Kidney (tissue), 13 donors: ENCODE measurements at regions not wholly inside any gene's neighbourhood (a gene's known extent, or its start where the extent isn't known, plus 50 kb on each side); places are given as distances from the start of the nearest gene placed in this dataset.

Source experiments
- DNase-seq, 5 donors: peaks; one replicate each; pipeline ENCODE4 v3.0.0-alpha.2; 2013 to 2020
- FAIRE-seq: peaks from 2 replicates; lab custom pipeline; 2012; peaks lifted over from hg19 to GRCh38; lab: Jason Lieb, UNC
- H3K27ac ChIP-seq, 2 donors: one replicate each; pipeline ENCODE4 v1.7.0; 2013; ENCODE audit warnings: low read depth in 2 of 2, low read length in 2 of 2, inconsistent platforms in 1 of 2
- H3K27me3 ChIP-seq: one replicate; pipeline ENCODE4 v1.7.1; 2013; ENCODE audit warnings: low read length, inconsistent platforms; ENCODE audit not compliant: control insufficient read depth, insufficient read depth
- H3K36me3 ChIP-seq, 3 donors: one replicate each; pipeline versions ENCODE4 v1.7.0 to v1.7.1; 2013; ENCODE audit warnings: low read length in 3 of 3, control low read depth in 1 of 3, inconsistent platforms in 1 of 3; ENCODE audit not compliant: insufficient read depth in 3 of 3, control insufficient read depth in 2 of 3
- H3K4me1 ChIP-seq, 3 donors: one replicate each; pipeline versions ENCODE4 v1.7.0 to v1.7.1; 2013; ENCODE audit warnings: low read length in 3 of 3, inconsistent platforms in 1 of 3, low read depth in 1 of 3; ENCODE audit not compliant: control insufficient read depth in 2 of 3, insufficient read depth in 2 of 3
- H3K4me3 ChIP-seq, 3 donors: one replicate each; pipeline versions ENCODE4 v1.7.0 to v1.8.1; 2013; ENCODE audit warnings: low read length in 3 of 3, control low read depth in 1 of 3, inconsistent platforms in 1 of 3
- H3K9ac ChIP-seq, 3 donors: one replicate each; pipeline versions ENCODE4 v1.7.0 to v1.7.1; 2013; ENCODE audit warnings: low read length in 3 of 3, control low read depth in 1 of 3, inconsistent platforms in 1 of 3
- H3K9me3 ChIP-seq, 3 donors: one replicate each; pipeline versions ENCODE4 v1.7.0 to v1.7.1; 2013; ENCODE audit warnings: low read length in 3 of 3, control low read depth in 1 of 3, inconsistent platforms in 1 of 3; ENCODE audit not compliant: control insufficient read depth in 2 of 3, insufficient read depth in 1 of 3
- CTCF ChIP-seq: IDR thresholded peaks from 3 replicates; pipeline ENCODE4 v1.5.1; 2012; ENCODE audit warnings: mild to moderate bottlenecking, moderate library complexity, borderline replicate concordance; ENCODE audit not compliant: insufficient read depth; ENCODE audit errors: extremely low read depth
- intact Hi-C: fragments of 100-400 bp; cut with DNase I; formaldehyde crosslinking; loops from one replicate; pipeline ENCODE4 v1.11.1; 2022
- donor health status: control.
- donor health status: control.
- donor health status: control.
- donor health status: control.
- donor health status: control.
- donor health status: DM: yes; HTN: yes; CAD: no.
- donor health status: Normal renal cell carcinoma (clear cell type).

DNA sequence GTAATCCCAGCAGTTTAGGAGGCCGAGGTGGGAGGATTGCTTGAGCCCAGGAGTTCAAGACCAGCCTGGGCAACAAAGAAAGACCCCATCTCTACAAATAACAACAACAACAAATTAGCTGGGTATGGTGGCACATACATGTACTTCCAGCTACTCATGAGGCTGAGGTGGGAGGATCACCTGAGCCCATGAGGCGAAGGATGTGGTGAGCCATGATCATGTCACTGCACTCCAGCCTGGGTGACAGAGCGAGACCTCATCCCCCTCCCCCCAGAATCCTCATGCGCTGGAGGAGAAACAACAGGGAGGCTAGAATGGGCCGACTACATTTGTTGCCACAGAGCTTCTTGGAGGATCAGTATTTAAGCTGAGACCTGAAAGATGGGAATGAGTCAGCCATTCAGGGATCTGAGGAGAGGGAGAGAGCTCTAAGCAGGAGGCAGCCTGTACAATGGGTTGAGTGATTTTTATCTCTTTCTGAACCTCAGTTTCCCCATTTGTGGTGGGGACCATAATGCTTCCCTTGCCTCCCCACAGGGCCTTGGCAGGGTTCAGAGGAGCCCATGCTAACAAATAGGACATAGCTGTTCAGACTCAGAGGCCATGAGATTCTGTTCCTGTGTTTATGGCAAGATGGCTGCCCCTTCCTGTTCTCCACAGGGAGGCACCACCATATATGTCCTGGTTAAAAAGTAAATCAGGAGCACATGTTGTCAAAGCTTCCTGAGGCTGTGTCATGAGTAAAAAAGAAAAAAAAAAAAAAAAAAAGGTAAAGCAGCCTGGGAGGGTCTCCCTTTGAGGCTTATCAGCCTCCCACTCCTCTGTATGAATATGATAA, 131.4 kb upstream of the HAAO start:
- Histone ChIP-seq H3K4me3 (no peak overlapping the region), H3K36me3 (no peaks in the 10 kb centered on the region), H3K9me3 (no peaks in the 10 kb centered on the region), H3K4me1 (peaks cover 35 to 71% (median 68%) of the 10 kb centered on the region in 3 donors), H3K27me3 (no peaks in the 10 kb centered on the region), H3K27ac (peak overlapping the region; percentile 97 to 98), H3K9ac (peak overlapping the region in 1 of 3 donors; percentile 69)
- no peak for TF ChIP-seq CTCF
- FAIRE-seq, result no peak
- DNase-seq, result no peak
- intact Hi-C loops, result no loop called here

GRCh38 chr2:42922790-42923579, 130.6 kb upstream of the HAAO start:
- peak overlapping the region in 1 of 3 donors; percentile 2 for H3K4me3 ChIP-seq
- intact Hi-C loops, result no loop called here

DNA sequence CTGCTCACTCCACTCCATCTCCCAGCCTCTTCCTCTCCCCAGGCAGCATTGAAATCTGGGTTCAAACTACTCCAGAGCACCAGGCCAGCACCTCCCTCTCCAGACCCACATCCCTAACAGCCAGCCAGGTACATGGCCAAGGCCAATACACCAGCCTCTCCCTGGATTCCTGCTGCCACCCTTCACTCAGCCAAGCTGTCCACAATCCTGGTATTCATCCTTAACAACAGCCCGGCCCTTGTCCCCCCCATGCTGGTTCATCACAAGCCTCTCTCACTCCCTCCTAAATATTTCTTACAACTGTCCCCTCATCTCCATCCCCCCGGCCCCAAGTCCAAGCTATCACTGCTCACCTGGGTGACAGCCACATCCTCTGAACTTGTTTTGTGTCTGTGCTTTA, 129.9 kb upstream of the HAAO start:
- Histone ChIP-seq H3K27ac (peak overlapping the region; percentile 97 to 98), H3K9ac (peak overlapping the region in 1 of 3 donors; percentile 21), H3K4me1 (peaks cover 26 to 61% (median 55%) of the 10 kb centered on the region in 3 donors), H3K4me3 (peak overlapping the region in 1 of 3 donors; percentile 6), H3K36me3 (no peaks in the 10 kb centered on the region), H3K9me3 (no peaks in the 10 kb centered on the region), H3K27me3 (no peaks in the 10 kb centered on the region)
- DNase-seq, result no peak
- intact Hi-C loops, result no loop called here
- FAIRE-seq, result no peak
- no peak for TF ChIP-seq CTCF

More at GRCh38 chr2:42922790-42923579, 130.6 kb upstream of the HAAO start:
- no peaks in the 10 kb centered on the region for H3K36me3 ChIP-seq
- FAIRE-seq, result no peak
- peak overlapping the region; percentile 97 to 98 for H3K27ac ChIP-seq
- peak in 1 of 5 donors; percentile 35 for DNase-seq
- peaks cover 29 to 62% (median 61%) of the 10 kb centered on the region in 3 donors for H3K4me1 ChIP-seq
- H3K9ac ChIP-seq, result peak overlapping the region in 1 of 3 donors; percentile 21
- no peaks in the 10 kb centered on the region for H3K9me3 ChIP-seq
- H3K27me3 ChIP-seq, result no peaks in the 10 kb centered on the region
- TF ChIP-seq CTCF, result no peak
